Caco-2 (cell line): ENCODE measurements at regions not wholly inside any gene's neighbourhood (a gene's known extent, or its start where the extent isn't known, plus 50 kb on each side); places are given as distances from the start of the nearest gene placed in this dataset.

Experiments used
- BruUV-seq: library from RNA; stranded (reverse); fragments of 400-500 nt; replicated peaks from 2 replicates; lab custom pipeline; 2021; lab: Mats Ljungman, UMichigan
- CTCF ChIA-PET: fragments of 300-600 bp; sonication (Branson Sonifier 250); formaldehyde crosslinking; loops from one replicate; lab custom pipeline; 2022; ENCODE audit warnings: antibody characterized with exemption; lab: Charles Lee
- POLR2A ChIA-PET: fragments of 300-600 bp; sonication (Branson Sonifier 250); formaldehyde crosslinking; loops from one replicate; lab custom pipeline; 2022; ENCODE audit warnings: antibody characterized with exemption; lab: Charles Lee
- DNase-seq, 2 experiments: peaks; one replicate each; pipeline versions ENCODE4 v3.0.0 to v3.0.0-alpha.2; 2020 to 2022
- H3K27me3 ChIP-seq: replicated peaks from 2 replicates; pipeline ENCODE4 v1.6.0; 2011; ENCODE audit warnings: low read length; ENCODE audit not compliant: control insufficient read depth, insufficient read depth
- H3K36me3 ChIP-seq: 2 replicates; pipeline ENCODE4 v1.5.1; 2011; ENCODE audit warnings: low read length; ENCODE audit not compliant: control insufficient read depth, insufficient read depth
- H3K4me1 ChIP-seq: fragments of 250-450 bp; sonication (Bioruptor Pico); 2 replicates; pipeline ENCODE4 v1.5.1; 2020; ENCODE audit warnings: mild to moderate bottlenecking
- H3K4me3 ChIP-seq: 2 replicates; pipeline ENCODE4 v1.5.1; 2011; ENCODE audit warnings: low read depth, mild to moderate bottlenecking, control low read depth, low read length
- H3K9me3 ChIP-seq: fragments of 250-450 bp; sonication (Bioruptor Pico); 2 replicates; pipeline ENCODE4 v1.5.1; 2020; ENCODE audit warnings: mild to moderate bottlenecking, moderate library complexity
- H3K27ac Mint-ChIP-seq: one replicate; pipeline ENCODE4 v1.8.0; 2022; ENCODE audit warnings: mixed read lengths; ENCODE audit not compliant: unreplicated experiment
- H3K27me3 Mint-ChIP-seq: one replicate; pipeline ENCODE4 v1.8.0; 2022; ENCODE audit warnings: mixed read lengths; ENCODE audit not compliant: insufficient read depth, unreplicated experiment
- H3K36me3 Mint-ChIP-seq: one replicate; pipeline ENCODE4 v1.8.0; 2022; ENCODE audit warnings: mild to moderate bottlenecking, mixed read lengths; ENCODE audit not compliant: insufficient read depth, unreplicated experiment
- H3K4me1 Mint-ChIP-seq: one replicate; pipeline ENCODE4 v1.8.0; 2022; ENCODE audit warnings: low read depth, mixed read lengths; ENCODE audit not compliant: unreplicated experiment
- H3K4me3 Mint-ChIP-seq: one replicate; pipeline ENCODE4 v1.8.0; 2022; ENCODE audit warnings: mild to moderate bottlenecking, moderate library complexity, mixed read lengths; ENCODE audit not compliant: unreplicated experiment
- H3K9me3 Mint-ChIP-seq: one replicate; pipeline ENCODE4 v1.8.0; 2022; ENCODE audit warnings: mixed read lengths; ENCODE audit not compliant: unreplicated experiment
- CTCF ChIP-seq, 2 experiments: fragments of 200-600 bp in 1 of 2; IDR thresholded peaks; 1 replicate in 1 of 2; 2 replicates in 1 of 2; pipeline versions ENCODE4 v1.5.1 to v1.8.0; 2011 to 2022; ENCODE audit warnings: antibody characterized with exemption in 1 of 2, control low read depth in 1 of 2, inconsistent platforms in 1 of 2, low read depth in 1 of 2, low read length in 1 of 2, mild to moderate bottlenecking in 1 of 2, moderate library complexity in 1 of 2; ENCODE audit not compliant: insufficient read depth in 1 of 2, severe bottlenecking in 1 of 2, unreplicated experiment in 1 of 2
- intact Hi-C: fragments of 100-400 bp; cut with micrococcal nuclease; formaldehyde crosslinking; loops from one replicate; pipeline ENCODE4 v1.10.0; 2022; ENCODE audit not compliant: unreplicated experiment

- no peak overlapping the region for H3K27ac Mint-ChIP-seq
- H3K27me3 Mint-ChIP-seq: peaks cover 15% of the 10 kb centered on the region
- no peaks in the 10 kb centered on the region; the same call in 1 of the 2 replicates for H3K27me3 ChIP-seq
- no peaks in the 10 kb centered on the region for H3K36me3 ChIP-seq
- intact Hi-C loops: no loop called here
- BruUV-seq: no TSS peak
- H3K4me3 Mint-ChIP-seq: no peak overlapping the region
- no peaks in the 10 kb centered on the region for H3K9me3 Mint-ChIP-seq
- DNase-seq: no peak
- H3K4me1 Mint-ChIP-seq: no peaks in the 10 kb centered on the region
- TF ChIP-seq CTCF (IDR thresholded peaks at IDR 0.05; ENCODE audit: insufficient read depth in 1 of 2, low read depth in 1 of 2, low read length in 1 of 2, severe bottlenecking in 1 of 2, unreplicated experiment in 1 of 2): no peak
- H3K4me1 ChIP-seq: no peaks in the 10 kb centered on the region
- no peaks in the 10 kb centered on the region; the same call in 1 of the 2 replicates for H3K9me3 ChIP-seq
- H3K4me3 ChIP-seq: no peak overlapping the region
- CTCF ChIA-PET: no interaction called here
- H3K36me3 Mint-ChIP-seq: no peaks in the 10 kb centered on the region
- POLR2A ChIA-PET: no interaction called here
Observed at GRCh38 chr6:130693944-130694343, 133.3 kb upstream of the SMLR1 start.

- H3K27me3 Mint-ChIP-seq: peaks cover 15% of the 10 kb centered on the region
- H3K27me3 ChIP-seq: no peaks in the 10 kb centered on the region; the same call in 1 of the 2 replicates
- no peaks in the 10 kb centered on the region for H3K9me3 Mint-ChIP-seq
- intact Hi-C loops: loop anchor here (5.0 kb wide), 2 partner anchors 617 to 657 kb away; no protein-coding TSS in a partner anchor
- POLR2A ChIA-PET: no interaction called here
- no peak for DNase-seq
- CTCF ChIA-PET: no interaction called here
- no peak for TF ChIP-seq CTCF (IDR thresholded peaks at IDR 0.05; ENCODE audit: insufficient read depth in 1 of 2, low read depth in 1 of 2, low read length in 1 of 2, severe bottlenecking in 1 of 2, unreplicated experiment in 1 of 2)
- no peak overlapping the region for H3K4me3 ChIP-seq
- H3K27ac Mint-ChIP-seq: no peak overlapping the region
- no peaks in the 10 kb centered on the region for H3K36me3 Mint-ChIP-seq
- H3K4me1 ChIP-seq: no peaks in the 10 kb centered on the region
- H3K36me3 ChIP-seq: no peaks in the 10 kb centered on the region
- no TSS peak for BruUV-seq
- no peak overlapping the region for H3K4me3 Mint-ChIP-seq
- no peaks in the 10 kb centered on the region for H3K4me1 Mint-ChIP-seq
- no peaks in the 10 kb centered on the region for H3K9me3 ChIP-seq
Observed at GRCh38 chr6:130694606-130695005, 132.6 kb upstream of the SMLR1 start.

GRCh38 chr6:130696806-130697205, 130.4 kb upstream of the SMLR1 start:
- POLR2A ChIA-PET: interaction anchor here (0.5 kb wide), 1 partner anchor 441 kb away, joined by 4 read pairs; no protein-coding TSS in a partner anchor
- Mint-ChIP-seq H3K27me3 (peaks cover 10% of the 10 kb centered on the region), H3K27ac (no peak overlapping the region), H3K9me3 (no peaks in the 10 kb centered on the region), H3K4me3 (no peak overlapping the region), H3K36me3 (no peaks in the 10 kb centered on the region), H3K4me1 (no peaks in the 10 kb centered on the region)
- DNase-seq: no peak
- BruUV-seq: no TSS peak
- CTCF ChIA-PET: no interaction called here
- no peak for TF ChIP-seq CTCF (IDR thresholded peaks at IDR 0.05; ENCODE audit: insufficient read depth in 1 of 2, low read depth in 1 of 2, low read length in 1 of 2, severe bottlenecking in 1 of 2, unreplicated experiment in 1 of 2)
- no peaks in the 10 kb centered on the region; the same call in 1 of the 2 replicates for H3K27me3 ChIP-seq
- no peaks in the 10 kb centered on the region for H3K36me3 ChIP-seq
- H3K4me1 ChIP-seq: no peaks in the 10 kb centered on the region
- H3K9me3 ChIP-seq: no peaks in the 10 kb centered on the region
- no peak overlapping the region for H3K4me3 ChIP-seq
- intact Hi-C loops: loop anchor here (5.0 kb wide), 2 partner anchors 620 to 660 kb away; no protein-coding TSS in a partner anchor
